PC-3 (cell line): ENCODE measurements at regions not wholly inside any gene's neighbourhood (a gene's known extent, or its start where the extent isn't known, plus 50 kb on each side); places are given as distances from the start of the nearest gene placed in this dataset.

Experiments
- ATAC-seq: fragments of 200-7000 bp; cut with Tn5 transposase; 2 replicates; pipeline ENCODE4 v1.9.1; 2020; ENCODE audit warnings: mild to moderate bottlenecking, moderate library complexity
- BruUV-seq: library from RNA; stranded (reverse); fragments of 400-500 nt; replicated peaks from 2 replicates; lab custom pipeline; 2021; lab: Mats Ljungman, UMichigan
- CTCF ChIA-PET: fragments of 300-600 bp; sonication (Branson Sonifier 250); formaldehyde crosslinking; loops from one replicate; lab custom pipeline; 2022; ENCODE audit warnings: antibody characterized with exemption; lab: Charles Lee
- POLR2A ChIA-PET: fragments of 300-600 bp; sonication (Branson Sonifier 250); formaldehyde crosslinking; loops from one replicate; lab custom pipeline; 2022; ENCODE audit warnings: antibody characterized with exemption; ENCODE audit not compliant: unreplicated experiment; lab: Charles Lee
- DNase-seq: peaks from one replicate; pipeline ENCODE4 v3.0.0-alpha.2; 2015
- H2AFZ ChIP-seq: fragments of 300-600 bp; sonication (generic); 2 replicates; pipeline ENCODE4 v1.6.0; 2016; ENCODE audit warnings: antibody characterized with exemption, low read length
- H3F3A ChIP-seq: fragments of 300-600 bp; sonication (generic); one replicate; pipeline ENCODE4 v1.6.0; 2017; ENCODE audit warnings: antibody characterized with exemption, low read length, control low read depth, mild to moderate bottlenecking; ENCODE audit not compliant: unreplicated experiment
- H3K27ac ChIP-seq: fragments of 300-600 bp; sonication (generic); 2 replicates; pipeline ENCODE4 v1.5.1; 2016; ENCODE audit warnings: mild to moderate bottlenecking, low read length
- H3K27me3 ChIP-seq: fragments of 300-600 bp; sonication (generic); 2 replicates; pipeline ENCODE4 v1.6.1; 2016; ENCODE audit warnings: low read length, mixed read lengths
- H3K36me3 ChIP-seq: fragments of 300-600 bp; sonication (generic); 2 replicates; pipeline ENCODE4 v1.6.1; 2016; ENCODE audit warnings: low read depth, mixed run types, low read length, mixed read lengths
- H3K4me1 ChIP-seq: fragments of 300-600 bp; sonication (generic); 2 replicates; pipeline ENCODE4 v1.5.1; 2016; ENCODE audit warnings: low read length; ENCODE audit not compliant: insufficient read depth
- H3K4me2 ChIP-seq: fragments of 300-600 bp; sonication (generic); 2 replicates; pipeline ENCODE4 v1.6.0; 2016; ENCODE audit warnings: low read length
- H3K4me3 ChIP-seq: fragments of 300-600 bp; sonication (generic); 2 replicates; pipeline ENCODE4 v1.5.1; 2016; ENCODE audit warnings: mild to moderate bottlenecking, low read length, mixed read lengths
- H3K79me2 ChIP-seq: fragments of 300-600 bp; sonication (generic); 2 replicates; pipeline ENCODE4 v1.6.1; 2017; ENCODE audit warnings: low read length, mixed read lengths
- H3K9ac ChIP-seq: fragments of 300-600 bp; sonication (generic); 2 replicates; pipeline ENCODE4 v1.6.0; 2016; ENCODE audit warnings: mild to moderate bottlenecking, low read length
- H3K9me2 ChIP-seq: fragments of 300-600 bp; sonication (generic); replicated peaks from 2 replicates; pipeline ENCODE4 v1.6.1; 2016; ENCODE audit warnings: mixed run types, low read length, mixed read lengths
- H3K9me3 ChIP-seq: fragments of 300-600 bp; sonication (generic); 2 replicates; pipeline ENCODE4 v1.6.1; 2016; ENCODE audit warnings: low read length, mixed read lengths
- H4K20me1 ChIP-seq: fragments of 300-600 bp; sonication (generic); 2 replicates; pipeline ENCODE4 v1.6.1; 2016; ENCODE audit warnings: low read length, mixed read lengths
- CTCF ChIP-seq: fragments of 300-600 bp; sonication (generic); conservative IDR thresholded peaks from 2 replicates; pipeline ENCODE4 v1.5.1; 2017; ENCODE audit warnings: antibody characterized with exemption, low read depth, mild to moderate bottlenecking, low read length
- EZH2 ChIP-seq: fragments of 300-600 bp; sonication (generic); IDR thresholded peaks from one replicate; pipeline ENCODE4 v1.6.1; 2017; ENCODE audit warnings: antibody characterized with exemption, mild to moderate bottlenecking, low read length; ENCODE audit not compliant: unreplicated experiment
- EZH2phosphoT487 ChIP-seq: fragments of 300-600 bp; sonication (generic); IDR thresholded peaks from 2 replicates; pipeline ENCODE4 v1.6.1; 2018; ENCODE audit warnings: mild to moderate bottlenecking, antibody characterized with exemption, low read length, borderline replicate concordance
- intact Hi-C: fragments of 100-400 bp; cut with micrococcal nuclease; formaldehyde crosslinking; loops from 2 replicates; pipeline ENCODE4 v1.9.0; 2023

GRCh38 chr18:78627551-78628346 is 351.9 kb upstream of the SALL3 start:
- Histone ChIP-seq H3K27ac (no peak overlapping the region), H3K79me2 (no peaks in the 10 kb centered on the region), H3K4me1 (no peaks in the 10 kb centered on the region), H3K27me3 (peaks cover 34% of the 10 kb centered on the region; the same call in 1 of the 2 replicates), H3K9me3 (no peaks in the 10 kb centered on the region), H3K4me3 (no peak overlapping the region), H3K9ac (no peak overlapping the region), H3K36me3 (no peaks in the 10 kb centered on the region), H3K9me2 (no peaks in the 10 kb centered on the region), H4K20me1 (no peaks in the 10 kb centered on the region), H2AFZ (no peak overlapping the region), H3F3A (no peaks in the 10 kb centered on the region), H3K4me2 (no peak overlapping the region)
- ATAC-seq (no peak), DNase-seq (no peak)
- POLR2A ChIA-PET: no interaction called here
- intact Hi-C loops: no loop called here
- BruUV-seq: no TSS peak
- TF ChIP-seq EZH2phosphoT487 (no peak), CTCF (no peak), EZH2 (no peak)
- CTCF ChIA-PET: no interaction called here

DNA sequence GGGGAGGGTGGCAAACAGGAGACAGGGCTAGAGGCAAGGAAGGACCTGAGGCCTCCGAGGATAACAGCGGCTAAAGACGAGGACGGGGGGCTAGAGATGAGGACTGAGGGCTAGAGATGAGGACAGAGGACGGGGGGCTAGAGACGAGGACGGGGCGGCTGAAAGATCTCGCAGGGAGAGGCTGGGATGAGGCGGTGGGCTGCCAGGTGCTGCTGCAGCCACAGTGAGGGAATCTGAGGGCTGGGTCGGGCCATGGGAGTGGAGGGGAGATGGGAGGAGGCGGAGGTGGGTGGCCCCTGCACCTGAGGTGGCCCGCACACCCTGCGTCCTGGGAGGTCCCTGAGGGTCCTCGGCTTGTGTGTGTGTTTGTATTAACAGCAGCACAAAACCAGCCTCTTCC is 350.2 kb upstream of the SALL3 start:
- H3K36me3 ChIP-seq: no peaks in the 10 kb centered on the region
- H4K20me1 ChIP-seq: no peaks in the 10 kb centered on the region
- no peak for DNase-seq
- H3K27ac ChIP-seq: no peak overlapping the region
- no peak overlapping the region for H3K4me3 ChIP-seq
- H3K9me2 ChIP-seq: no peaks in the 10 kb centered on the region
- peaks cover 30% of the 10 kb centered on the region; the same call in 1 of the 2 replicates for H3K27me3 ChIP-seq
- intact Hi-C loops: no loop called here
- H3K9ac ChIP-seq: no peak overlapping the region
- ChIA-PET CTCF (no interaction called here), POLR2A (no interaction called here)
- H3K79me2 ChIP-seq: no peaks in the 10 kb centered on the region
- ATAC-seq: no peak
- H3K4me1 ChIP-seq: no peaks in the 10 kb centered on the region
- no peaks in the 10 kb centered on the region for H3F3A ChIP-seq
- BruUV-seq: no TSS peak
- no peak overlapping the region for H3K4me2 ChIP-seq
- TF ChIP-seq EZH2phosphoT487: no peak
- TF ChIP-seq EZH2: no peak
- TF ChIP-seq CTCF: no peak
- no peak overlapping the region for H2AFZ ChIP-seq
- H3K9me3 ChIP-seq: no peaks in the 10 kb centered on the region

- no peak overlapping the region for H3K4me2 ChIP-seq
- H3F3A ChIP-seq: no peaks in the 10 kb centered on the region
- ATAC-seq (no peak), DNase-seq (no peak)
- no peak overlapping the region for H3K27ac ChIP-seq
- intact Hi-C loops: no loop called here
- CTCF ChIA-PET: no interaction called here
- H3K36me3 ChIP-seq: no peaks in the 10 kb centered on the region
- no peaks in the 10 kb centered on the region for H3K9me3 ChIP-seq
- no peaks in the 10 kb centered on the region for H4K20me1 ChIP-seq
- no peaks in the 10 kb centered on the region for H3K79me2 ChIP-seq
- TF ChIP-seq CTCF: no peak
- no peak for TF ChIP-seq EZH2
- no peak for TF ChIP-seq EZH2phosphoT487
- no peaks in the 10 kb centered on the region for H3K4me1 ChIP-seq
- no peak overlapping the region for H3K9ac ChIP-seq
- no TSS peak for BruUV-seq
- H3K27me3 ChIP-seq: peaks cover 21% of the 10 kb centered on the region; the same call in 1 of the 2 replicates
- no peak overlapping the region for H3K4me3 ChIP-seq
- POLR2A ChIA-PET: no interaction called here
- no peak overlapping the region for H2AFZ ChIP-seq
- H3K9me2 ChIP-seq: no peaks in the 10 kb centered on the region
These were observed 349.3 kb upstream of the SALL3 start for GRCh38 chr18:78630356-78630755.
